T-helper 17 cell (primary cell): ENCODE measurements at regions not wholly inside any gene's neighbourhood (a gene's known extent, or its start where the extent isn't known, plus 50 kb on each side); places are given as distances from the start of the nearest gene placed in this dataset.

Source experiments
- ATAC-seq: fragments of 150-1000 bp; cut with Tn5 transposase; 2 replicates; pipeline ENCODE4 v1.10.0; 2021; ENCODE audit warnings: mild to moderate bottlenecking, moderate library complexity
- DNase-seq, 3 donors: peaks; one replicate each; pipeline versions ENCODE4 v3.0.0 to v3.0.0-alpha.2; 2020 to 2021
- H3K9me3 ChIP-seq: one replicate; pipeline ENCODE4 v1.7.0; 2013; ENCODE audit warnings: low read length, mild to moderate bottlenecking; ENCODE audit not compliant: control insufficient read depth, poor library complexity, severe bottlenecking
- H3K27ac Mint-ChIP-seq: one replicate; pipeline ENCODE4 v1.8.0; 2022; ENCODE audit warnings: mild to moderate bottlenecking, moderate library complexity, mixed read lengths
- H3K27me3 Mint-ChIP-seq: one replicate; pipeline ENCODE4 v1.8.0; 2022; ENCODE audit warnings: mixed read lengths
- H3K36me3 Mint-ChIP-seq: one replicate; pipeline ENCODE4 v1.8.0; 2022; ENCODE audit warnings: low read depth, mixed read lengths
- H3K4me1 Mint-ChIP-seq: one replicate; pipeline ENCODE4 v1.8.0; 2022; ENCODE audit warnings: mild to moderate bottlenecking, mixed read lengths
- H3K4me3 Mint-ChIP-seq: one replicate; pipeline ENCODE4 v1.8.0; 2022; ENCODE audit warnings: mild to moderate bottlenecking, moderate library complexity, mixed read lengths

GRCh38 chr1:38579056-38579455 is 280.5 kb downstream of the RRAGC start:
- no peak overlapping the region for H3K4me3 Mint-ChIP-seq
- peaks cover 12% of the 10 kb centered on the region for H3K4me1 Mint-ChIP-seq
- peaks cover 50% of the 10 kb centered on the region for H3K27me3 Mint-ChIP-seq

GRCh38 chr1:38578271-38578951 is 281.2 kb downstream of the RRAGC start:
- Mint-ChIP-seq H3K27me3 (peaks cover 50% of the 10 kb centered on the region), H3K36me3 (peaks cover 10% of the 10 kb centered on the region), H3K4me1 (peaks cover 12% of the 10 kb centered on the region), H3K4me3 (peak overlapping the region; percentile 79), H3K27ac (no peak overlapping the region)
- DNase-seq (no peak), ATAC-seq (no peak)
- H3K9me3 ChIP-seq: no peaks in the 10 kb centered on the region

More at GRCh38 chr1:38579056-38579455, 280.5 kb downstream of the RRAGC start:
- Mint-ChIP-seq H3K36me3 (peaks cover 10% of the 10 kb centered on the region), H3K27ac (no peak overlapping the region)
- no peak for ATAC-seq
- no peaks in the 10 kb centered on the region for H3K9me3 ChIP-seq
- no peak for DNase-seq

DNA sequence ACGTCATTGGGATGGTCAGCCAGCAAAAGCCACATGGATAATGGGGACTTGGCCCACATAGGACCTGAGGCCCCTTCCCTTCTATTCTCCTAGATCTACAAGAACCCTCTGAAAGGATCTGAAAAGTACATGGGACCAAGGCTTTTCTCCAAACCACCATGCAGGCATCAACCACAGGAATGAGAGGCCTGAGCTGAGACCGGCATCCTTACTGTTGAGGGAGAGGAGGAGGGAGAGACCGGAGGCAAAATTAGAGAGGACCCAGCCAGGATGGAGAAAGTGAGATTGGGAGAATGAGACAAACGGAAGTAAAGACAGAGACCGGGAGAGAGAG is 281.7 kb downstream of the RRAGC start:
- peaks cover 10% of the 10 kb centered on the region for H3K36me3 Mint-ChIP-seq
- no peak for DNase-seq
- ATAC-seq: no peak
- peaks cover 50% of the 10 kb centered on the region for H3K27me3 Mint-ChIP-seq
- no peaks in the 10 kb centered on the region for H3K9me3 ChIP-seq
- H3K27ac Mint-ChIP-seq: peak overlapping the region; percentile 43
- H3K4me1 Mint-ChIP-seq: peaks cover 12% of the 10 kb centered on the region
- H3K4me3 Mint-ChIP-seq: peak overlapping the region; percentile 79

DNA sequence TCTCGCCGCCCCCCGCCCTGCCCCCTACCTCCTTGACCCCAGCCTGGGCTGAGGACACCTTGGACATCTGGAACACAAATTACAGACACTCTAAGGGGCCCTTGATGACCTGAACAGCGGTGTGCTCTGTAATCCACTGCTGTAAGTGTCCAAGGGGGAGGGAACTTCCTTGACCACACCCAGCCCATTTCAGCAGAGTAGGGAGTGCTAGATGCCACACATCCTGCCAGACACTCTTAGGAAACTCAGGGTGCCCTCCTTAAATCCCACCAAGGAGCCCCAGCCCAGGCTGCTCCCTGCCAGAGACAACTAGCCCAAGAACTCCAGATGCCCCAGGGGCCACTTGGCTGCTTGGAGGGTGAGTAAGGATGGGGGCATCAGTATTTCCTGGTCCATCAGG is 282.2 kb downstream of the RRAGC start:
- Mint-ChIP-seq H3K27ac (no peak overlapping the region), H3K4me1 (peaks cover 12% of the 10 kb centered on the region), H3K36me3 (peaks cover 10% of the 10 kb centered on the region), H3K4me3 (peak overlapping the region; percentile 50), H3K27me3 (peaks cover 52% of the 10 kb centered on the region)
- H3K9me3 ChIP-seq: no peaks in the 10 kb centered on the region
- ATAC-seq (no peak), DNase-seq (no peak)

- H3K9me3 ChIP-seq: no peaks in the 10 kb centered on the region
- Mint-ChIP-seq H3K27ac (no peak overlapping the region), H3K27me3 (peaks cover 55% of the 10 kb centered on the region), H3K36me3 (peaks cover 10% of the 10 kb centered on the region), H3K4me1 (peaks cover 14% of the 10 kb centered on the region), H3K4me3 (no peak overlapping the region)
- DNase-seq (no peak), ATAC-seq (no peak)
These were observed 283.3 kb downstream of the RRAGC start for GRCh38 chr1:38576241-38576640.

GRCh38 chr1:38571726-38572125 is 287.8 kb downstream of the RRAGC start:
- Mint-ChIP-seq H3K36me3 (no peaks in the 10 kb centered on the region), H3K4me1 (peaks cover 6% of the 10 kb centered on the region), H3K27ac (no peak overlapping the region), H3K4me3 (no peak overlapping the region), H3K27me3 (peaks cover 54% of the 10 kb centered on the region)
- H3K9me3 ChIP-seq: no peaks in the 10 kb centered on the region
- no peak for DNase-seq
- ATAC-seq: no peak

GRCh38 chr1:38570657-38570975 is 289.0 kb downstream of the RRAGC start:
- H3K4me3 Mint-ChIP-seq: no peak overlapping the region
- no peak overlapping the region for H3K27ac Mint-ChIP-seq

GRCh38 chr1:38569932-38570656 is 289.5 kb downstream of the RRAGC start:
- no peaks in the 10 kb centered on the region for H3K9me3 ChIP-seq
- Mint-ChIP-seq H3K4me1 (peaks cover 6% of the 10 kb centered on the region), H3K27ac (no peak overlapping the region), H3K27me3 (peaks cover 61% of the 10 kb centered on the region), H3K36me3 (no peaks in the 10 kb centered on the region), H3K4me3 (no peak overlapping the region)
- DNase-seq (no peak), ATAC-seq (no peak)

More at GRCh38 chr1:38570657-38570975, 289.0 kb downstream of the RRAGC start:
- H3K9me3 ChIP-seq: no peaks in the 10 kb centered on the region
- DNase-seq: no peak
- peaks cover 58% of the 10 kb centered on the region for H3K27me3 Mint-ChIP-seq
- peaks cover 6% of the 10 kb centered on the region for H3K4me1 Mint-ChIP-seq
- no peaks in the 10 kb centered on the region for H3K36me3 Mint-ChIP-seq
- ATAC-seq: no peak

GRCh38 chr1:38568061-38568857 is 291.3 kb downstream of the RRAGC start:
- Mint-ChIP-seq H3K4me1 (peaks cover 18% of the 10 kb centered on the region), H3K27me3 (peaks cover 73% of the 10 kb centered on the region), H3K27ac (no peak overlapping the region), H3K4me3 (no peak overlapping the region), H3K36me3 (no peaks in the 10 kb centered on the region)
- ATAC-seq (no peak), DNase-seq (no peak)
- H3K9me3 ChIP-seq: no peaks in the 10 kb centered on the region

DNA sequence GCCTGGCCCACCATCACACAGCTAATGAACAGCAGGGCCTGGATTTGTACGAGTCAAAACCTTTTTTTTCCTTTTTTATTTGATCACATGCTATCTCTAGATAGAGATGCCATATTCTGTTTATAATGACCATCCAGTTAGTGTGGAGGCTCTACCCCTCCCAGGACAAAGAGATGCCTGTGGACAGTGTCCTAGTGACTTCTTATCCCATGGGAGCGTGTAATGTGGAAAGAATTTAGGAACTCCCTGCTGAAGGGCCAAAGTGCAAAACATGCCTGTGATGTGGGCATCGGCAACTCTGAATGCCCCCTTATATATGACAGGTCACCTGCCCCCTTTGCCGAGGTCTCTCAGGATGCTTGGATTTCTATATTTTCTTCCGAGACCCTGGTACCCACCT is 292.2 kb downstream of the RRAGC start:
- no peak for DNase-seq
- no peaks in the 10 kb centered on the region for H3K9me3 ChIP-seq
- no peak for ATAC-seq
- peaks cover 79% of the 10 kb centered on the region for H3K27me3 Mint-ChIP-seq
- no peak overlapping the region for H3K27ac Mint-ChIP-seq
- no peaks in the 10 kb centered on the region for H3K36me3 Mint-ChIP-seq
- H3K4me3 Mint-ChIP-seq: no peak overlapping the region
- peaks cover 23% of the 10 kb centered on the region for H3K4me1 Mint-ChIP-seq

- Mint-ChIP-seq H3K4me3 (no peak overlapping the region), H3K27ac (no peak overlapping the region), H3K4me1 (peaks cover 32% of the 10 kb centered on the region), H3K36me3 (no peaks in the 10 kb centered on the region), H3K27me3 (peaks cover 56% of the 10 kb centered on the region)
- no peak for ATAC-seq
- DNase-seq: no peak
- no peaks in the 10 kb centered on the region for H3K9me3 ChIP-seq
These were observed 294.5 kb downstream of the RRAGC start for GRCh38 chr1:38565020-38565491.

GRCh38 chr1:38563942-38564735 is 295.4 kb downstream of the RRAGC start:
- DNase-seq: no peak
- no peaks in the 10 kb centered on the region for H3K36me3 Mint-ChIP-seq
- no peak overlapping the region for H3K27ac Mint-ChIP-seq
- no peaks in the 10 kb centered on the region for H3K9me3 ChIP-seq
- H3K4me3 Mint-ChIP-seq: no peak overlapping the region
- H3K27me3 Mint-ChIP-seq: peaks cover 47% of the 10 kb centered on the region
- peaks cover 39% of the 10 kb centered on the region for H3K4me1 Mint-ChIP-seq
- ATAC-seq: no peak

DNA sequence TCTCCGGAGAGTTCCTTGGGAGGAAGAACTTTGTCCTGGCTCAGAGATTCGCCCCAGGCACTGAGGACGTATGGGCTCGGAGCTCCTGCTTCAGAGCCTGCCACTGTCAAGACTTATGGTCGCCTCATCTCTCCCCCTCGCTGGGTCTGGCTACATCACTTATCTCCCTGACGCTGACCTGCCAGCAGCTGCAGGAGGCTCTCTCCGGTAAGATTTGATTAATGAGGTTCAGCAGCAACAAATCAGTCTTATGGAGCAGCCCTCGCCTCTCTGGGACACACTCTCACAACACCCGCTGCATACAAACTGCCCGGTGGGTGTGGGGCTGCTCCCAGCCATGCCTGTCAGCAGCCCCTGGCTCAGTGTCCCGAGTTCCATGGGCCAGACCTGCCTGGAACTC is 297.8 kb downstream of the RRAGC start:
- Mint-ChIP-seq H3K4me3 (no peak overlapping the region), H3K36me3 (no peaks in the 10 kb centered on the region), H3K4me1 (peaks cover 56% of the 10 kb centered on the region), H3K27ac (no peak overlapping the region), H3K27me3 (peaks cover 31% of the 10 kb centered on the region)
- DNase-seq: no peak
- ATAC-seq: no peak
- no peaks in the 10 kb centered on the region for H3K9me3 ChIP-seq
